GM19324 (cell line): ENCODE measurements at regions not wholly inside any gene's neighbourhood (a gene's known extent, or its start where the extent isn't known, plus 50 kb on each side); places are given as distances from the start of the nearest gene placed in this dataset.
"Not testable (repeated sequence)": the region's sequence is repeated elsewhere in the genome, so short reads cannot be mapped to it uniquely, and the experiment has no call there.

Experiments
- ATAC-seq: cut with Tn5 transposase; IDR thresholded peaks from one replicate; pipeline ENCODE4 v1.9.1; 2021; ENCODE audit warnings: mild to moderate bottlenecking, moderate library complexity; ENCODE audit not compliant: unreplicated experiment, low FRiP score

GRCh38 chr3:17817973-17818372 lies 75.5 kb upstream of the TBC1D5 start:
- ATAC-seq = not testable (repeated sequence)

GRCh38 chr3:17817545-17817944 lies 75.1 kb upstream of the TBC1D5 start:
- ATAC-seq = no peak

GRCh38 chr3:17816839-17817238 lies 74.4 kb upstream of the TBC1D5 start:
- not testable (repeated sequence) for ATAC-seq

- ATAC-seq = not testable (repeated sequence)
Observed at GRCh38 chr3:17812328-17812727, 69.9 kb upstream of the TBC1D5 start.

- no peak for ATAC-seq
Observed at GRCh38 chr3:17811646-17812045, 69.2 kb upstream of the TBC1D5 start.

- ATAC-seq = no peak
Observed at GRCh38 chr3:17810759-17811158, 68.3 kb upstream of the TBC1D5 start.

GRCh38 chr3:17808994-17809393 lies 66.6 kb upstream of the TBC1D5 start:
- ATAC-seq = no peak

GRCh38 chr3:17806876-17807275 lies 64.4 kb upstream of the TBC1D5 start:
- no peak for ATAC-seq

GRCh38 chr3:17806201-17806600 lies 63.8 kb upstream of the TBC1D5 start:
- no peak for ATAC-seq

- ATAC-seq = no peak
Observed at GRCh38 chr3:17805461-17805940, 63.1 kb upstream of the TBC1D5 start.

GRCh38 chr3:17802950-17803349 lies 60.5 kb upstream of the TBC1D5 start:
- ATAC-seq = no peak

GRCh38 chr3:17801131-17801530 lies 58.7 kb upstream of the TBC1D5 start:
- ATAC-seq = no peak

GRCh38 chr3:17800232-17800631 lies 57.8 kb upstream of the TBC1D5 start:
- ATAC-seq = no peak

GRCh38 chr3:17799312-17799711 lies 56.9 kb upstream of the TBC1D5 start:
- no peak for ATAC-seq

GRCh38 chr3:17798000-17798399 lies 55.6 kb upstream of the TBC1D5 start:
- no peak for ATAC-seq

GRCh38 chr3:17795711-17796110 lies 53.3 kb upstream of the TBC1D5 start:
- ATAC-seq = no peak

GRCh38 chr3:17795280-17795679 lies 52.8 kb upstream of the TBC1D5 start:
- ATAC-seq = no peak

GRCh38 chr3:17793542-17794195 lies 51.2 kb upstream of the TBC1D5 start:
- no peak for ATAC-seq
